GM12878 (cell line): ENCODE measurements at regions not wholly inside any gene's neighbourhood (a gene's known extent, or its start where the extent isn't known, plus 50 kb on each side); places are given as distances from the start of the nearest gene placed in this dataset.

ENCODE experiments used
- ATAC-seq: fragments of 200-7000 bp; cut with Tn5 transposase; 3 replicates; pipeline ENCODE4 v1.9.1; 2020; ENCODE audit warnings: mild to moderate bottlenecking, moderate library complexity
- BruUV-seq: library from RNA; stranded (reverse); fragments of 400-500 nt; replicated peaks from 2 replicates; lab custom pipeline; 2021; lab: Mats Ljungman, UMichigan
- CTCF ChIA-PET: fragments of 300-600 bp; sonication (Branson Sonifier 250); formaldehyde crosslinking; extraction: SDS; loops from one replicate; lab custom pipeline; 2021; ENCODE audit warnings: inconsistent platforms; lab: Yijun Ruan, JAX
- POLR2A ChIA-PET: fragments of 350-600 bp; formaldehyde crosslinking; extraction: SDS; loops from one replicate; lab custom pipeline; 2021; ENCODE audit warnings: inconsistent platforms; lab: Charles Lee
- RAD21 ChIA-PET: fragments of 300-600 bp; sonication (Branson Sonifier 250); formaldehyde crosslinking; loops from one replicate; lab custom pipeline; 2023; ENCODE audit warnings: antibody characterized with exemption; ENCODE audit not compliant: unreplicated experiment; lab: Charles Lee
- SMC1A ChIA-PET: fragments of 300-600 bp; sonication (Branson Sonifier 250); formaldehyde crosslinking; loops from one replicate; lab custom pipeline; 2023; ENCODE audit not compliant: unreplicated experiment, uncharacterized antibody; lab: Charles Lee
- DNase-seq: peaks from one replicate; pipeline ENCODE4 v3.0.0-alpha.2; 2011; ENCODE audit warnings: low read depth, low spot score
- FAIRE-seq: peaks from 3 replicates; lab custom pipeline; 2011; peaks lifted over from hg19 to GRCh38; lab: Jason Lieb, UNC
- H2AFZ ChIP-seq: 2 replicates; pipeline ENCODE4 v1.6.0; 2011; ENCODE audit warnings: low read depth, low read length, control low read depth; ENCODE audit not compliant: control insufficient read depth
- H3K27ac ChIP-seq: 2 replicates; pipeline ENCODE4 v1.5.1; 2011; ENCODE audit warnings: control low read depth; ENCODE audit not compliant: control insufficient read depth, insufficient read depth
- H3K27me3 ChIP-seq, 2 experiments: replicated peaks in 1 of 2; 2 replicates each; pipeline versions ENCODE4 v1.6.0 to v1.6.1; 2011; ENCODE audit warnings: low read length in 1 of 2; ENCODE audit not compliant: control insufficient read depth in 2 of 2, insufficient read depth in 2 of 2
- H3K36me3 ChIP-seq, 2 experiments: 2 replicates each; pipeline ENCODE4 v1.5.1; 2011; ENCODE audit warnings: low read length in 1 of 2; ENCODE audit not compliant: control insufficient read depth in 2 of 2, insufficient read depth in 2 of 2
- H3K4me1 ChIP-seq: 2 replicates; pipeline ENCODE4 v1.6.1; 2011; ENCODE audit warnings: mild to moderate bottlenecking, low read length, moderate library complexity, mixed read lengths; ENCODE audit not compliant: control insufficient read depth, insufficient read depth
- H3K4me2 ChIP-seq: 2 replicates; pipeline ENCODE4 v1.6.0; 2011; ENCODE audit warnings: control low read depth; ENCODE audit not compliant: control insufficient read depth, insufficient read depth
- H3K4me3 ChIP-seq: fragments of 200-600 bp; sonication (generic); 2 replicates; pipeline ENCODE4 v1.5.1; 2016
- H3K79me2 ChIP-seq: 2 replicates; pipeline ENCODE4 v1.6.0; 2011; ENCODE audit warnings: low read length; ENCODE audit not compliant: control insufficient read depth, insufficient read depth
- H3K9ac ChIP-seq: 2 replicates; pipeline ENCODE4 v1.8.0; 2011; ENCODE audit warnings: low read length, control low read depth, mixed read lengths; ENCODE audit not compliant: control insufficient read depth, insufficient read depth
- H3K9me3 ChIP-seq: replicated peaks from 3 replicates; pipeline ENCODE4 v1.5.1; 2011; ENCODE audit warnings: mild to moderate bottlenecking, low read length; ENCODE audit not compliant: control insufficient read depth, insufficient read depth
- H4K20me1 ChIP-seq: 2 replicates; pipeline ENCODE4 v1.6.0; 2011; ENCODE audit not compliant: control insufficient read depth, insufficient read depth
- BMI1 ChIP-seq: fragments of 450-650 bp; IDR thresholded peaks from 2 replicates; pipeline ENCODE4 v1.6.1; 2016; ENCODE audit warnings: mild to moderate bottlenecking, moderate library complexity, borderline replicate concordance
- CREM ChIP-seq: IDR thresholded peaks from 2 replicates; pipeline ENCODE4 v1.6.1; 2014; ENCODE audit warnings: antibody characterized with exemption, low read depth
- EP300 ChIP-seq, 2 experiments: fragments of 150-350 bp in 1 of 2; IDR thresholded peaks; 2 replicates each; pipeline ENCODE4 v1.6.1; 2011 to 2012; ENCODE audit warnings: low read depth in 2 of 2, low read length in 2 of 2, borderline replicate concordance in 1 of 2, improper control_type of control experiment in 1 of 2, inconsistent platforms in 1 of 2; ENCODE audit not compliant: control insufficient read depth in 1 of 2
- FOXM1 ChIP-seq: IDR thresholded peaks from 2 replicates; pipeline ENCODE4 v1.6.1; 2012; ENCODE audit warnings: low read depth, mild to moderate bottlenecking, inconsistent platforms, low read length, moderate library complexity
- IKZF1 ChIP-seq: fragments of 450-650 bp; conservative IDR thresholded peaks from 2 replicates; pipeline ENCODE4 v1.6.1; 2017; ENCODE audit warnings: antibody characterized with exemption, mild to moderate bottlenecking
- IKZF2 ChIP-seq, 2 experiments: fragments of 450-650 bp; IDR thresholded peaks; 2 replicates each; pipeline ENCODE4 v1.6.1; 2017; ENCODE audit warnings: mild to moderate bottlenecking in 2 of 2, moderate library complexity in 2 of 2
- KAT2A ChIP-seq: conservative IDR thresholded peaks from 2 replicates; pipeline ENCODE4 v1.6.1; 2011; ENCODE audit warnings: low read depth, low read length; ENCODE audit not compliant: control insufficient read depth
- MYC ChIP-seq: IDR thresholded peaks from 2 replicates; pipeline ENCODE4 v1.6.1; 2011; ENCODE audit warnings: mild to moderate bottlenecking, low read length, moderate library complexity, inconsistent platforms; ENCODE audit not compliant: insufficient read depth, insufficient replicate concordance, insufficient read length, severe bottlenecking
- NFYA ChIP-seq: IDR thresholded peaks from 2 replicates; pipeline ENCODE4 v1.6.1; 2011; ENCODE audit warnings: low read depth, mild to moderate bottlenecking, low read length, improper control_type of control experiment, borderline replicate concordance
- PAX8 ChIP-seq: fragments of 450-650 bp; IDR thresholded peaks from 2 replicates; pipeline ENCODE4 v1.6.1; 2017; ENCODE audit warnings: mild to moderate bottlenecking, moderate library complexity
- ZBED1 ChIP-seq: IDR thresholded peaks from 2 replicates; pipeline ENCODE4 v1.6.1; 2016; ENCODE audit warnings: borderline replicate concordance
- WGBS: methylation state at CpG from one replicate; pipeline ENCODE4 v1.1.6; 2016; ENCODE audit warnings: low lambda C conversion rate; ENCODE audit not compliant: insufficient replicate concordance, insufficient coverage; ENCODE audit errors: missing lambda C conversion rate; 5-methylcytosine and 5-hydroxymethylcytosine counted together
- in situ Hi-C: fragments of 300-500 bp; cut with MboI; formaldehyde crosslinking; loops from 9 replicates; pipeline ENCODE4 v1.14.3; 2018; ENCODE audit warnings: mixed read lengths
- intact Hi-C: fragments of 100-400 bp; cut with micrococcal nuclease; formaldehyde crosslinking; loops from one replicate; pipeline ENCODE4 v1.14.2; 2022; ENCODE audit not compliant: unreplicated experiment
- TF ChIP-seq, protein P1 (sequence below): fragments of 150-350 bp; IDR thresholded peaks from 2 replicates; pipeline ENCODE4 v1.6.1; 2016; ENCODE audit warnings: low read depth, low read length
- TF ChIP-seq, protein P2 (sequence below): IDR thresholded peaks from 2 replicates; pipeline ENCODE4 v1.6.1; 2012; ENCODE audit warnings: mild to moderate bottlenecking, low read depth, low read length
- TF ChIP-seq, protein P3 (sequence below): IDR thresholded peaks from 2 replicates; pipeline ENCODE4 v1.6.1; 2011; ENCODE audit warnings: borderline replicate concordance, low read depth, mild to moderate bottlenecking, moderate library complexity, low read length; ENCODE audit not compliant: insufficient read depth, poor library complexity, severe bottlenecking

DNA sequence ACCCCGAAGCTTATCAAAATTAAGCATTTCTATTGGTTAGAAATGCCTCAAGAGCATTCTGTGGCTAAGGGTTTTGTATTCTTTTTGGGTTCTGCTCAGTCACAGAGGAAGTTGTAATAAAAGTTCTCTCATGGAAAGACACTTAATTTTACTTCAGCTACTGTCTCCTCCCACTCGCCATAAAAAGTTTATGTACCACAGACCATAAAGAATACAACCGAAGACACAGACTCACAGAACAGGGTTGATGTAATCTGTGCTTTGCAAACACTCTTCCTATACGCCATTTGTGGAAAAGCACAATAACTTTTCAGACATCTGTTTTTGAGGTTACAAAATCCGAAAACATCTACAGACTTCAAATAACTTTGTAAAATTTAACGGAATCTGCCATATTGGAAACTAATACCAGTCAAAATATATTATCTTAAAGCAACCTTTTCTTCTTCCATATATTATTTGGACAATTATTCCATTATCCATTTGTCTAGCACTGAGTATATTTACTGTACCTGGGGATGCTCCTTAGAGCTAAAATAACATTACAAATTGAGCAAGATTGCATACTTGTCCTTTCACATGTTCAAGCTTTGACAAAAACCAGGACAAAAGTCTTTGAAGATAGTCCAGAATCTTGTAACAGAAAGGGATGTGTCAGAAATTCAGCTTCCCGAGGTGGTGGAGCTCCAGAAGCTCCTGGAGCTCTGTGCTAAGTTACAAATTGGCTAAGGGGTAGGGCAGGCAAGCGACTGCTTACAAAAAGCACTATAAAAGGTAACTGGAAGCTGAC lies 219.0 kb upstream of the MEOX2 start:
- H3K4me1 ChIP-seq: no peaks in the 10 kb centered on the region
- intact Hi-C loops (no loop called here), in situ Hi-C loops (no loop called here)
- ATAC-seq (no peak), DNase-seq (no peak), FAIRE-seq (no peak)
- no peaks in the 10 kb centered on the region for H4K20me1 ChIP-seq
- SMC1A ChIA-PET: interaction anchor here (0.6 kb wide), 1 partner anchor 655 kb away, joined by 3 read pairs; no protein-coding TSS in a partner anchor
- TF ChIP-seq CREM (no peak), IKZF1 (no peak), MYC (no peak), NFYA (no peak), IKZF2 (IDR thresholded peaks at IDR 0.05) (no peak), FOXM1 (no peak), BMI1 (no peak), KAT2A (no peak), PAX8 (no peak), EP300 (IDR thresholded peaks at IDR 0.05; ENCODE audit: borderline replicate concordance in 1 of 2, control insufficient read depth in 1 of 2, low read depth in 2 of 2, low read length in 2 of 2) (no peak), ZBED1 (no peak)
- TF ChIP-seq, protein P1, sequence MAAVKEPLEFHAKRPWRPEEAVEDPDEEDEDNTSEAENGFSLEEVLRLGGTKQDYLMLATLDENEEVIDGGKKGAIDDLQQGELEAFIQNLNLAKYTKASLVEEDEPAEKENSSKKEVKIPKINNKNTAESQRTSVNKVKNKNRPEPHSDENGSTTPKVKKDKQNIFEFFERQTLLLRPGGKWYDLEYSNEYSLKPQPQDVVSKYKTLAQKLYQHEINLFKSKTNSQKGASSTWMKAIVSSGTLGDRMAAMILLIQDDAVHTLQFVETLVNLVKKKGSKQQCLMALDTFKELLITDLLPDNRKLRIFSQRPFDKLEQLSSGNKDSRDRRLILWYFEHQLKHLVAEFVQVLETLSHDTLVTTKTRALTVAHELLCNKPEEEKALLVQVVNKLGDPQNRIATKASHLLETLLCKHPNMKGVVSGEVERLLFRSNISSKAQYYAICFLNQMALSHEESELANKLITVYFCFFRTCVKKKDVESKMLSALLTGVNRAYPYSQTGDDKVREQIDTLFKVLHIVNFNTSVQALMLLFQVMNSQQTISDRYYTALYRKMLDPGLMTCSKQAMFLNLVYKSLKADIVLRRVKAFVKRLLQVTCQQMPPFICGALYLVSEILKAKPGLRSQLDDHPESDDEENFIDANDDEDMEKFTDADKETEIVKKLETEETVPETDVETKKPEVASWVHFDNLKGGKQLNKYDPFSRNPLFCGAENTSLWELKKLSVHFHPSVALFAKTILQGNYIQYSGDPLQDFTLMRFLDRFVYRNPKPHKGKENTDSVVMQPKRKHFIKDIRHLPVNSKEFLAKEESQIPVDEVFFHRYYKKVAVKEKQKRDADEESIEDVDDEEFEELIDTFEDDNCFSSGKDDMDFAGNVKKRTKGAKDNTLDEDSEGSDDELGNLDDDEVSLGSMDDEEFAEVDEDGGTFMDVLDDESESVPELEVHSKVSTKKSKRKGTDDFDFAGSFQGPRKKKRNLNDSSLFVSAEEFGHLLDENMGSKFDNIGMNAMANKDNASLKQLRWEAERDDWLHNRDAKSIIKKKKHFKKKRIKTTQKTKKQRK: no peak
- TF ChIP-seq, protein P2, sequence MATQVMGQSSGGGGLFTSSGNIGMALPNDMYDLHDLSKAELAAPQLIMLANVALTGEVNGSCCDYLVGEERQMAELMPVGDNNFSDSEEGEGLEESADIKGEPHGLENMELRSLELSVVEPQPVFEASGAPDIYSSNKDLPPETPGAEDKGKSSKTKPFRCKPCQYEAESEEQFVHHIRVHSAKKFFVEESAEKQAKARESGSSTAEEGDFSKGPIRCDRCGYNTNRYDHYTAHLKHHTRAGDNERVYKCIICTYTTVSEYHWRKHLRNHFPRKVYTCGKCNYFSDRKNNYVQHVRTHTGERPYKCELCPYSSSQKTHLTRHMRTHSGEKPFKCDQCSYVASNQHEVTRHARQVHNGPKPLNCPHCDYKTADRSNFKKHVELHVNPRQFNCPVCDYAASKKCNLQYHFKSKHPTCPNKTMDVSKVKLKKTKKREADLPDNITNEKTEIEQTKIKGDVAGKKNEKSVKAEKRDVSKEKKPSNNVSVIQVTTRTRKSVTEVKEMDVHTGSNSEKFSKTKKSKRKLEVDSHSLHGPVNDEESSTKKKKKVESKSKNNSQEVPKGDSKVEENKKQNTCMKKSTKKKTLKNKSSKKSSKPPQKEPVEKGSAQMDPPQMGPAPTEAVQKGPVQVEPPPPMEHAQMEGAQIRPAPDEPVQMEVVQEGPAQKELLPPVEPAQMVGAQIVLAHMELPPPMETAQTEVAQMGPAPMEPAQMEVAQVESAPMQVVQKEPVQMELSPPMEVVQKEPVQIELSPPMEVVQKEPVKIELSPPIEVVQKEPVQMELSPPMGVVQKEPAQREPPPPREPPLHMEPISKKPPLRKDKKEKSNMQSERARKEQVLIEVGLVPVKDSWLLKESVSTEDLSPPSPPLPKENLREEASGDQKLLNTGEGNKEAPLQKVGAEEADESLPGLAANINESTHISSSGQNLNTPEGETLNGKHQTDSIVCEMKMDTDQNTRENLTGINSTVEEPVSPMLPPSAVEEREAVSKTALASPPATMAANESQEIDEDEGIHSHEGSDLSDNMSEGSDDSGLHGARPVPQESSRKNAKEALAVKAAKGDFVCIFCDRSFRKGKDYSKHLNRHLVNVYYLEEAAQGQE: no peak
- TF ChIP-seq, protein P3, sequence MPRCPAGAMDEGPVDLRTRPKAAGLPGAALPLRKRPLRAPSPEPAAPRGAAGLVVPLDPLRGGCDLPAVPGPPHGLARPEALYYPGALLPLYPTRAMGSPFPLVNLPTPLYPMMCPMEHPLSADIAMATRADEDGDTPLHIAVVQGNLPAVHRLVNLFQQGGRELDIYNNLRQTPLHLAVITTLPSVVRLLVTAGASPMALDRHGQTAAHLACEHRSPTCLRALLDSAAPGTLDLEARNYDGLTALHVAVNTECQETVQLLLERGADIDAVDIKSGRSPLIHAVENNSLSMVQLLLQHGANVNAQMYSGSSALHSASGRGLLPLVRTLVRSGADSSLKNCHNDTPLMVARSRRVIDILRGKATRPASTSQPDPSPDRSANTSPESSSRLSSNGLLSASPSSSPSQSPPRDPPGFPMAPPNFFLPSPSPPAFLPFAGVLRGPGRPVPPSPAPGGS: no peak
- no peak overlapping the region for H2AFZ ChIP-seq
- CTCF ChIA-PET: no interaction called here
- no peaks in the 10 kb centered on the region for H3K27me3 ChIP-seq
- no peak overlapping the region for H3K27ac ChIP-seq
- BruUV-seq: no TSS peak
- no peak overlapping the region for H3K4me3 ChIP-seq
- WGBS: 25% methylated on average over 8 of the region's 8 CpGs
- H3K9me3 ChIP-seq: no peaks in the 10 kb centered on the region
- no peaks in the 10 kb centered on the region for H3K36me3 ChIP-seq
- no peak overlapping the region for H3K9ac ChIP-seq
- H3K4me2 ChIP-seq: no peak overlapping the region
- POLR2A ChIA-PET: no interaction called here
- RAD21 ChIA-PET: no interaction called here
- H3K79me2 ChIP-seq: no peaks in the 10 kb centered on the region
